GDM1 (cell line): ENCODE measurements at regions not wholly inside any gene's neighbourhood (a gene's known extent, or its start where the extent isn't known, plus 50 kb on each side); places are given as distances from the start of the nearest gene placed in this dataset.
"Not testable (repeated sequence)": the region's sequence is repeated elsewhere in the genome, so short reads cannot be mapped to it uniquely, and the experiment has no call there.

Source experiments
- DNase-seq: peaks from one replicate; lab custom pipeline; 2025; lab: John Stamatoyannopoulos, UW

- no peak for DNase-seq
Measured at GRCh38 chr5:81829242-81829641, 78.3 kb upstream of the SSBP2 start.

- no peak for DNase-seq
Measured at GRCh38 chr5:81827500-81827899, 76.6 kb upstream of the SSBP2 start.

- no peak for DNase-seq
Measured at GRCh38 chr5:81826128-81826527, 75.2 kb upstream of the SSBP2 start.

- DNase-seq = no peak
Measured at GRCh38 chr5:81825237-81825636, 74.3 kb upstream of the SSBP2 start.

- DNase-seq = not testable (repeated sequence)
Measured at GRCh38 chr5:81823736-81824135, 72.8 kb upstream of the SSBP2 start.

- DNase-seq = no peak
Measured at GRCh38 chr5:81820863-81821262, 70.0 kb upstream of the SSBP2 start.

GRCh38 chr5:81820318-81820636, 69.4 kb upstream of the SSBP2 start:
- no peak for DNase-seq

- no peak for DNase-seq
Measured at GRCh38 chr5:81819556-81820317, 68.8 kb upstream of the SSBP2 start.

- peak; percentile 38 for DNase-seq
Measured at GRCh38 chr5:81817980-81818379, 67.1 kb upstream of the SSBP2 start.

- no peak for DNase-seq
Measured at GRCh38 chr5:81817086-81817485, 66.2 kb upstream of the SSBP2 start.

- DNase-seq = no peak
Measured at GRCh38 chr5:81815321-81815720, 64.4 kb upstream of the SSBP2 start.

- DNase-seq = no peak
Measured at GRCh38 chr5:81808106-81808505, 57.2 kb upstream of the SSBP2 start.

GRCh38 chr5:81805086-81805485, 54.2 kb upstream of the SSBP2 start:
- DNase-seq = no peak

GRCh38 chr5:81803812-81804211, 52.9 kb upstream of the SSBP2 start:
- DNase-seq = no peak

- no peak for DNase-seq
Measured at GRCh38 chr5:81802625-81803024, 51.7 kb upstream of the SSBP2 start.

GRCh38 chr5:81802020-81802419, 51.1 kb upstream of the SSBP2 start:
- DNase-seq = no peak

GRCh38 chr5:81800797-81801196, 49.9 kb upstream of the SSBP2 start:
- no peak for DNase-seq
